Astrocyte (in vitro differentiated cells and primary cell): ENCODE measurements at regions not wholly inside any gene's neighbourhood (a gene's known extent, or its start where the extent isn't known, plus 50 kb on each side); places are given as distances from the start of the nearest gene placed in this dataset.
A peak's percentile ranks its signal among the peaks of the same experiment; 100 is the strongest.
"Not testable (repeated sequence)": the region's sequence is repeated elsewhere in the genome, so short reads cannot be mapped to it uniquely, and the experiment has no call there.

Source experiments
- DNase-seq: peaks from one replicate; pipeline ENCODE4 v3.0.0-alpha.2; 2010; ENCODE audit warnings: low read depth
- FAIRE-seq: peaks from 2 replicates; lab custom pipeline; 2011; peaks lifted over from hg19 to GRCh38; lab: Jason Lieb, UNC
- H2AFZ ChIP-seq: 2 replicates; pipeline ENCODE4 v1.6.0; 2012; ENCODE audit warnings: low read depth, low read length, inconsistent platforms
- H3K27ac ChIP-seq: 2 replicates; pipeline ENCODE4 v1.5.1; 2011; ENCODE audit warnings: low read depth, low read length, inconsistent platforms
- H3K27me3 ChIP-seq: 2 replicates; pipeline ENCODE4 v1.6.0; 2011; ENCODE audit warnings: low read length, inconsistent platforms; ENCODE audit not compliant: insufficient read depth
- H3K36me3 ChIP-seq: 2 replicates; pipeline ENCODE4 v1.5.1; 2011; ENCODE audit warnings: low read length, inconsistent platforms; ENCODE audit not compliant: insufficient read depth
- H3K4me1 ChIP-seq: 2 replicates; pipeline ENCODE4 v1.5.1; 2011; ENCODE audit warnings: low read length, inconsistent platforms; ENCODE audit not compliant: insufficient read depth
- H3K4me2 ChIP-seq: 2 replicates; pipeline ENCODE4 v1.6.0; 2012; ENCODE audit warnings: low read length, inconsistent platforms
- H3K4me3 ChIP-seq: 2 replicates; pipeline ENCODE4 v1.5.1; 2011; ENCODE audit warnings: low read depth, mild to moderate bottlenecking, low read length, inconsistent platforms; ENCODE audit not compliant: insufficient read depth
- H3K79me2 ChIP-seq: 2 replicates; pipeline ENCODE4 v1.6.0; 2012; ENCODE audit warnings: mild to moderate bottlenecking, low read length, inconsistent platforms; ENCODE audit not compliant: insufficient read depth
- H3K9ac ChIP-seq: 2 replicates; pipeline ENCODE4 v1.6.0; 2012; ENCODE audit warnings: mild to moderate bottlenecking, low read length, inconsistent platforms
- H3K9me3 ChIP-seq: 2 replicates; pipeline ENCODE4 v1.5.1; 2012; ENCODE audit warnings: low read depth, mild to moderate bottlenecking, low read length, inconsistent platforms; ENCODE audit not compliant: insufficient read depth
- H4K20me1 ChIP-seq: 2 replicates; pipeline ENCODE4 v1.6.0; 2012; ENCODE audit warnings: low read length, inconsistent platforms; ENCODE audit not compliant: insufficient read depth
- H3K27ac Mint-ChIP-seq: one replicate; pipeline ENCODE4 v1.8.0; 2021; ENCODE audit warnings: mild to moderate bottlenecking, mixed read lengths; ENCODE audit not compliant: unreplicated experiment
- H3K27me3 Mint-ChIP-seq: one replicate; pipeline ENCODE4 v1.8.0; 2021; ENCODE audit warnings: low read depth, mixed read lengths; ENCODE audit not compliant: unreplicated experiment
- H3K36me3 Mint-ChIP-seq: one replicate; pipeline ENCODE4 v1.8.0; 2021; ENCODE audit warnings: low read depth, mixed read lengths; ENCODE audit not compliant: unreplicated experiment
- H3K4me1 Mint-ChIP-seq: one replicate; pipeline ENCODE4 v1.8.0; 2021; ENCODE audit warnings: low read depth, mixed read lengths; ENCODE audit not compliant: unreplicated experiment
- H3K4me3 Mint-ChIP-seq: one replicate; pipeline ENCODE4 v1.8.0; 2021; ENCODE audit warnings: mild to moderate bottlenecking, moderate library complexity, mixed read lengths; ENCODE audit not compliant: unreplicated experiment
- H3K9me3 Mint-ChIP-seq: one replicate; pipeline ENCODE4 v1.8.0; 2021; ENCODE audit warnings: mild to moderate bottlenecking, mixed read lengths; ENCODE audit not compliant: unreplicated experiment
- EZH2 ChIP-seq: IDR thresholded peaks from 2 replicates; pipeline ENCODE4 v1.6.1; 2012; ENCODE audit warnings: mild to moderate bottlenecking, low read length, inconsistent platforms; ENCODE audit not compliant: insufficient read depth
- TF ChIP-seq, protein P1 (sequence below): IDR thresholded peaks from 2 replicates; pipeline ENCODE4 v1.5.1; 2011; ENCODE audit warnings: low read depth, mild to moderate bottlenecking, inconsistent platforms, low read length, moderate library complexity; ENCODE audit not compliant: insufficient read depth

DNA sequence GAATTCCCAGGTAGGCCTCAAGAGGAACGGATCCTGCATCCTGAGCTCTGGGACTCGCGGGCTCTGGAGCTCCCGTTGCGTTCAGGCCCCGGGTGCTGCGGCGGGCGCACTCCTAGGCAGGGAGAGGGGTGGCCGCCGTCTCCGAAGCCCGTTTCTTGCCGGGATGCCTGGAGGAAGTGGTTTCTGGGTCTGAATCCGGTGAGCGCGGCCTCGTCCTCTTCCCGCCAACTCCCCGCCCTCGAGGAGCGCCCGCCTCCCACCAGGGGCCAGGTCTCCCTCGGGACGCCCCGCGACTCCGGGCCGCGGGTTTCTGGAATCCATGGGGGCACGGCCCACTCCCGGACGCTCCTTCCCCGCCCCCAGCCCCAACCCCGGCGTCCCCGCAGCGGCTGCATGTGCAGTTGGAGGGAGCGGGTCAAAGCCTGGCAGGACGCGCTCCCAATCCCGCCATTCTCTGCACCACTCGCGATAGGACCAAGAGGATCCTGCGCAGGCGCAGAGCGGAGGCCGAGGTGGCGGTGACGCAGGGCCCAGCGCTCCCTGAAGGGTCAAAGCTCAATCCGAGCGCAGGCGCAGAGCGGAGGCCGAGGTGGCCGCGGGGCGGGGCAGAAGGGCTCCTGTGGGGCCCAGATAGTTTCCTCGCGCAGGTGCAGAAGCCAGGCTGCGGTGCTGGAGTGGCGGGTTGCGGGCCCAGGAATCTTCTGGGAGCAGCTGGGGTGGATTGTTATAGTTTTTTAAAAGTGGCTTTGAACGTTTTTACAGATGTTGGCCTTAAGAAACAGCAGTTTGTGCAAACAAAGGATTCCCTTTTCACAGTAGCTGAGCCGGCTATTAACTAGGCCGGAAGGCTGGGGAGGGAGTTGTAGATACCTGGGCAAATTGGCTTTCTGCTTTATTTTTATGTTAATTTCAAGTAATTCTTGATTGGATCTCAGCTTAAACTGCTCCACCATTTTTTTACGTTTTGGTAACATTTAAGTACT, 796.4 kb downstream of the AACS start:
- TF ChIP-seq EZH2: no peak
- TF ChIP-seq, protein P1, sequence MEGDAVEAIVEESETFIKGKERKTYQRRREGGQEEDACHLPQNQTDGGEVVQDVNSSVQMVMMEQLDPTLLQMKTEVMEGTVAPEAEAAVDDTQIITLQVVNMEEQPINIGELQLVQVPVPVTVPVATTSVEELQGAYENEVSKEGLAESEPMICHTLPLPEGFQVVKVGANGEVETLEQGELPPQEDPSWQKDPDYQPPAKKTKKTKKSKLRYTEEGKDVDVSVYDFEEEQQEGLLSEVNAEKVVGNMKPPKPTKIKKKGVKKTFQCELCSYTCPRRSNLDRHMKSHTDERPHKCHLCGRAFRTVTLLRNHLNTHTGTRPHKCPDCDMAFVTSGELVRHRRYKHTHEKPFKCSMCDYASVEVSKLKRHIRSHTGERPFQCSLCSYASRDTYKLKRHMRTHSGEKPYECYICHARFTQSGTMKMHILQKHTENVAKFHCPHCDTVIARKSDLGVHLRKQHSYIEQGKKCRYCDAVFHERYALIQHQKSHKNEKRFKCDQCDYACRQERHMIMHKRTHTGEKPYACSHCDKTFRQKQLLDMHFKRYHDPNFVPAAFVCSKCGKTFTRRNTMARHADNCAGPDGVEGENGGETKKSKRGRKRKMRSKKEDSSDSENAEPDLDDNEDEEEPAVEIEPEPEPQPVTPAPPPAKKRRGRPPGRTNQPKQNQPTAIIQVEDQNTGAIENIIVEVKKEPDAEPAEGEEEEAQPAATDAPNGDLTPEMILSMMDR: no peak
- FAIRE-seq (no peak), DNase-seq (no peak)
- no peaks in the 10 kb centered on the region for H3K36me3 ChIP-seq
- Mint-ChIP-seq H3K9me3 (peaks cover 14% of the 10 kb centered on the region), H3K27ac (no peak overlapping the region), H3K4me3 (no peak overlapping the region), H3K4me1 (no peaks in the 10 kb centered on the region), H3K36me3 (no peaks in the 10 kb centered on the region), H3K27me3 (no peaks in the 10 kb centered on the region)
- no peak overlapping the region for H3K4me3 ChIP-seq
- no peaks in the 10 kb centered on the region for H4K20me1 ChIP-seq
- H2AFZ ChIP-seq: peak overlapping the region; percentile 56
- no peaks in the 10 kb centered on the region for H3K4me1 ChIP-seq
- no peaks in the 10 kb centered on the region for H3K9me3 ChIP-seq
- H3K4me2 ChIP-seq: no peak overlapping the region
- H3K27ac ChIP-seq: no peak overlapping the region
- H3K27me3 ChIP-seq: no peaks in the 10 kb centered on the region
- no peak overlapping the region for H3K9ac ChIP-seq
- no peaks in the 10 kb centered on the region for H3K79me2 ChIP-seq

GRCh38 chr12:125865236-125865635, 800.0 kb downstream of the AACS start:
- H3K9me3 Mint-ChIP-seq, H4K20me1 ChIP-seq, H3K27me3 Mint-ChIP-seq, H3K4me2 ChIP-seq, H3K27me3 ChIP-seq, H3K4me3 ChIP-seq, H2AFZ ChIP-seq, H3K9me3 ChIP-seq, H3K36me3 Mint-ChIP-seq, DNase-seq, H3K27ac ChIP-seq, H3K4me1 ChIP-seq, H3K4me3 Mint-ChIP-seq, H3K4me1 Mint-ChIP-seq, H3K36me3 ChIP-seq, H3K79me2 ChIP-seq, FAIRE-seq, H3K27ac Mint-ChIP-seq, H3K9ac ChIP-seq: not testable (repeated sequence)

GRCh38 chr12:125871811-125872594, 806.8 kb downstream of the AACS start:
- Mint-ChIP-seq H3K4me3 (no peak overlapping the region), H3K4me1 (no peaks in the 10 kb centered on the region), H3K36me3 (no peaks in the 10 kb centered on the region), H3K27me3 (no peaks in the 10 kb centered on the region), H3K9me3 (peaks cover 3% of the 10 kb centered on the region), H3K27ac (no peak overlapping the region)
- H3K27ac ChIP-seq: no peak overlapping the region
- H3K79me2 ChIP-seq: no peaks in the 10 kb centered on the region
- H3K36me3 ChIP-seq: no peaks in the 10 kb centered on the region
- no peaks in the 10 kb centered on the region for H3K27me3 ChIP-seq
- TF ChIP-seq, protein P1: no peak
- no peak for TF ChIP-seq EZH2
- no peak overlapping the region for H2AFZ ChIP-seq
- H3K9ac ChIP-seq: no peak overlapping the region
- H3K9me3 ChIP-seq: no peaks in the 10 kb centered on the region
- no peak for DNase-seq
- no peaks in the 10 kb centered on the region for H4K20me1 ChIP-seq
- no peak overlapping the region for H3K4me3 ChIP-seq
- no peaks in the 10 kb centered on the region for H3K4me1 ChIP-seq
- no peak for FAIRE-seq
- H3K4me2 ChIP-seq: no peak overlapping the region
